Right atrium auricular region (tissue), 2 donors: ENCODE measurements at regions not wholly inside any gene's neighbourhood (a gene's known extent, or its start where the extent isn't known, plus 50 kb on each side); places are given as distances from the start of the nearest gene placed in this dataset.
"Not testable (repeated sequence)": the region's sequence is repeated elsewhere in the genome, so short reads cannot be mapped to it uniquely, and the experiment has no call there.

ENCODE experiments used
- DNase-seq: peaks from one replicate; pipeline ENCODE4 v3.0.0-alpha.2; 2019; ENCODE audit warnings: low spot score
- H3K27ac ChIP-seq, 2 donors: fragments of 200-600 bp; sonication (generic); 1 replicate in 1 of 2; 2 replicates in 1 of 2; pipeline ENCODE4 v1.5.1; 2016 to 2019
- H3K27me3 ChIP-seq, 2 donors: fragments of 200-600 bp; sonication (generic); one replicate each; pipeline versions ENCODE4 v1.5.1 to v1.6.0; 2017 to 2019
- H3K36me3 ChIP-seq: fragments of 200-600 bp; sonication (generic); one replicate; pipeline ENCODE4 v1.5.1; 2016
- H3K4me1 ChIP-seq, 2 donors: fragments of 200-600 bp; sonication (generic); one replicate each; pipeline versions ENCODE4 v1.5.1 to v1.6.0; 2017 to 2019
- H3K4me3 ChIP-seq, 2 donors: fragments of 200-600 bp; sonication (generic); 1 replicate in 1 of 2; 2 replicates in 1 of 2; pipeline ENCODE4 v1.5.1; 2017 to 2019; ENCODE audit warnings: mild to moderate bottlenecking in 1 of 2, moderate library complexity in 1 of 2
- H3K9me3 ChIP-seq, 2 donors: fragments of 200-600 bp; sonication (generic); one replicate each; pipeline ENCODE4 v1.5.1; 2019
- CTCF ChIP-seq, 2 donors: fragments of 200-600 bp; sonication (generic); IDR thresholded peaks; one replicate each; pipeline ENCODE4 v1.5.1; 2019; ENCODE audit warnings: antibody characterized with exemption in 2 of 2

DNA sequence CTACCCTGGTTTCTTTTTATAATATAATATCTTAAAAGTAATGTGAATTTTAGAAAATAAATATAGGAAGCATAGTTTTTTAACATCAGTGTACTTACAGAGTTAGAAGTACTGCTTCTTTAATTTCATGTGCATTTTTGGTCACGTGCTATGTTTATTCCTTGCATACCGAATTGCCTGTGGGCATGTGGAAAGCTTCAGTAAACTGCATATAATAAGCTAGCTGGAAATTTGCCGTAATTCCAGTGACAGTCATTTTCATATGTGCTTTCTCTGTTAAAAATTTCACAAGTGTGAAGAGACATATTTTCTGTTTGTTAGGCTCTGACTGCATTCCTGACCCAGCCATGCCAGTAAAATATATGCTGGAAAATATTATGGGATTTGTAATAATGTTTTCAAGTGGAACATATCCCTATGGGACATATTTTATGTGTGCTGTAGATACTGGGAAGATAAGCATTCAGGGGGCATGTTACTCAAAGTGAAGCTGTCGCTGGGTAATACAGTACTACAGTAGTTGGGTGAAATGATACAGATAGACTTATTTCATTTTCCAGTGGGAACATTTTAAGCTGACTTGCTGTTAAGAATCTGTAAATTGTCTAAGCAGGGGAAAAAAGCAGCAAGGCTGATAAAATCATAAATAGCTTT, 616.7 kb downstream of the FRK start:
- no peaks in the 10 kb centered on the region for H3K27me3 ChIP-seq
- H3K27ac ChIP-seq, result no peak overlapping the region
- no peaks in the 10 kb centered on the region for H3K36me3 ChIP-seq
- H3K9me3 ChIP-seq, result no peaks in the 10 kb centered on the region
- TF ChIP-seq CTCF (IDR thresholded peaks at IDR 0.05), result no peak
- no peak overlapping the region for H3K4me3 ChIP-seq
- DNase-seq, result no peak
- H3K4me1 ChIP-seq, result no peaks in the 10 kb centered on the region

GRCh38 chr6:115442323-115442722, 618.4 kb downstream of the FRK start:
- Histone ChIP-seq H3K27me3 (no peaks in the 10 kb centered on the region), H3K4me1 (no peaks in the 10 kb centered on the region), H3K36me3 (no peaks in the 10 kb centered on the region), H3K4me3 (no peak overlapping the region), H3K27ac (no peak overlapping the region), H3K9me3 (no peaks in the 10 kb centered on the region)
- no peak for TF ChIP-seq CTCF (IDR thresholded peaks at IDR 0.05)
- no peak for DNase-seq

- Histone ChIP-seq H3K4me3 (no peak overlapping the region), H3K9me3 (no peaks in the 10 kb centered on the region), H3K4me1 (no peaks in the 10 kb centered on the region), H3K27me3 (no peaks in the 10 kb centered on the region), H3K36me3 (no peaks in the 10 kb centered on the region), H3K27ac (no peak overlapping the region)
- DNase-seq, result no peak
- TF ChIP-seq CTCF (IDR thresholded peaks at IDR 0.05), result no peak
Measured at GRCh38 chr6:115441651-115442050, 619.0 kb downstream of the FRK start.

GRCh38 chr6:115415378-115415777, 645.3 kb downstream of the FRK start:
- no peak for DNase-seq
- Histone ChIP-seq H3K4me1 (no peaks in the 10 kb centered on the region), H3K9me3 (peaks cover 0 to 8% of the 10 kb centered on the region in 2 donors), H3K4me3 (no peak overlapping the region), H3K36me3 (no peaks in the 10 kb centered on the region), H3K27me3 (no peaks in the 10 kb centered on the region), H3K27ac (no peak overlapping the region)
- TF ChIP-seq CTCF (IDR thresholded peaks at IDR 0.05), result no peak

- not testable (repeated sequence) for H3K4me1 ChIP-seq, H3K4me3 ChIP-seq, H3K27me3 ChIP-seq, H3K9me3 ChIP-seq, DNase-seq, H3K27ac ChIP-seq, H3K36me3 ChIP-seq
Measured at GRCh38 chr6:115414916-115415315, 645.8 kb downstream of the FRK start.

GRCh38 chr6:115411756-115412155, 648.9 kb downstream of the FRK start:
- Histone ChIP-seq H3K27ac (no peak overlapping the region), H3K27me3 (no peaks in the 10 kb centered on the region), H3K9me3 (no peaks in the 10 kb centered on the region), H3K4me3 (no peak overlapping the region), H3K4me1 (no peaks in the 10 kb centered on the region), H3K36me3 (no peaks in the 10 kb centered on the region)
- TF ChIP-seq CTCF (IDR thresholded peaks at IDR 0.05), result no peak
- no peak for DNase-seq
